Left ventricle myocardium inferior (tissue), 1 donor: ENCODE measurements at regions not wholly inside any gene's neighbourhood (a gene's known extent, or its start where the extent isn't known, plus 50 kb on each side); places are given as distances from the start of the nearest gene placed in this dataset.

Experiments used
- DNase-seq: peaks from one replicate; pipeline ENCODE4 v3.0.0-alpha.2; 2020
- H3K27ac ChIP-seq: fragments of 200-600 bp; replicated peaks from 2 replicates; pipeline ENCODE4 v1.8.0; 2021
- H3K27me3 ChIP-seq: fragments of 200-600 bp; 2 replicates; pipeline ENCODE4 v1.8.0; 2021; ENCODE audit warnings: low read depth
- H3K36me3 ChIP-seq: fragments of 200-600 bp; 2 replicates; pipeline ENCODE4 v1.8.0; 2021
- H3K4me1 ChIP-seq: fragments of 200-600 bp; 2 replicates; pipeline ENCODE4 v1.8.0; 2021
- H3K4me3 ChIP-seq: fragments of 200-600 bp; 2 replicates; pipeline ENCODE4 v1.8.0; 2021; ENCODE audit warnings: mild to moderate bottlenecking, moderate library complexity
- H3K9me3 ChIP-seq: fragments of 200-600 bp; replicated peaks from 2 replicates; pipeline ENCODE4 v1.8.0; 2021
- intact Hi-C: fragments of 100-400 bp; cut with micrococcal nuclease; formaldehyde crosslinking; loops from one replicate; pipeline ENCODE4 v1.11.0; 2022
- TF ChIP-seq, protein P1 (sequence below): fragments of 200-600 bp; IDR thresholded peaks from 2 replicates; pipeline ENCODE4 v1.8.0; 2021; ENCODE audit warnings: antibody characterized with exemption, mild to moderate bottlenecking, borderline replicate concordance
- donor health status: DM: no; HTN: yes; CAD: no; lungs with severe emphysema.

DNA sequence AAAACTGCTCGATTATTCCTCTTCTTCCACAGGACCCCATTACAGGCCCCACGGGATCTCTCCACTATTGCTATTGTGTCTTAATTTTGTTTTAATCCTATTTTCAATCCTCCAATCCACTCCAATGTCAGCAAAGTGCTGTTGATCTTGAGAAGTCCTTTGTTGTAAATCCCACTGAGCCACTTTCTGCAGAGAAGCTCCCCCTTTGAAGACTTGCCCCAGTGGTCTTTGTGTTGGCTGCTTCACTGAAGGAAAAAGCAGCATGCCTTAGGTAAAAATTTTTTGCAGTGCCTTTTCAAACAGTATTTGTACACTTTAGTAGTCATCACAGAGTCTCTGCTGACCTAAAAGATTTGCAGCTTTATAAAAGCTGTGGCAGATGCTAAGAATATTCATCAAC is 252.0 kb upstream of the SLC7A11 start:
- Histone ChIP-seq H3K36me3 (peaks cover 6% of the 10 kb centered on the region), H3K4me3 (no peak overlapping the region), H3K4me1 (peaks cover 3% of the 10 kb centered on the region), H3K9me3 (peaks cover 38% of the 10 kb centered on the region), H3K27me3 (no peaks in the 10 kb centered on the region), H3K27ac (no peak overlapping the region)
- DNase-seq: no peak
- intact Hi-C loops: no loop called here
- TF ChIP-seq, protein P1, sequence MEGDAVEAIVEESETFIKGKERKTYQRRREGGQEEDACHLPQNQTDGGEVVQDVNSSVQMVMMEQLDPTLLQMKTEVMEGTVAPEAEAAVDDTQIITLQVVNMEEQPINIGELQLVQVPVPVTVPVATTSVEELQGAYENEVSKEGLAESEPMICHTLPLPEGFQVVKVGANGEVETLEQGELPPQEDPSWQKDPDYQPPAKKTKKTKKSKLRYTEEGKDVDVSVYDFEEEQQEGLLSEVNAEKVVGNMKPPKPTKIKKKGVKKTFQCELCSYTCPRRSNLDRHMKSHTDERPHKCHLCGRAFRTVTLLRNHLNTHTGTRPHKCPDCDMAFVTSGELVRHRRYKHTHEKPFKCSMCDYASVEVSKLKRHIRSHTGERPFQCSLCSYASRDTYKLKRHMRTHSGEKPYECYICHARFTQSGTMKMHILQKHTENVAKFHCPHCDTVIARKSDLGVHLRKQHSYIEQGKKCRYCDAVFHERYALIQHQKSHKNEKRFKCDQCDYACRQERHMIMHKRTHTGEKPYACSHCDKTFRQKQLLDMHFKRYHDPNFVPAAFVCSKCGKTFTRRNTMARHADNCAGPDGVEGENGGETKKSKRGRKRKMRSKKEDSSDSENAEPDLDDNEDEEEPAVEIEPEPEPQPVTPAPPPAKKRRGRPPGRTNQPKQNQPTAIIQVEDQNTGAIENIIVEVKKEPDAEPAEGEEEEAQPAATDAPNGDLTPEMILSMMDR: no peak

DNA sequence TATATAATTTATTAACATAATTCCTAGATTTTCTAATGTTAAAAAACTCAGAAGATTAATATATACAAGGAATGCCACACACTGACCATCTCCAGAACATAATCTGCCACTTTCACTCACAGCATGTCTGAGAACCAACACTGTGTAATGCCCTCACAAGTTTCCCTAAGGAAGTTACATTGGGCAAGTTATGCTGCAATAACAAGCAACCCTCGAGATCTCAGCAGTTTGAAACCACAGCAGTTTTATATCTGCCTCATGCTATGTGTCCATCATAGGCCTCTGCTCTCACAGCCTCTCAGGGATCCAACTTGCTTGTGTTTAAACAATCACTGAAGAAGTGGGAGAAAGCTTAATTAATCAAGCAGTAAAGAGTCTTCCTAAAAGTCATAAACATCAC is 250.0 kb upstream of the SLC7A11 start:
- Histone ChIP-seq H3K36me3 (no peaks in the 10 kb centered on the region), H3K27ac (no peak overlapping the region), H3K9me3 (peaks cover 19% of the 10 kb centered on the region), H3K4me3 (no peak overlapping the region), H3K27me3 (no peaks in the 10 kb centered on the region), H3K4me1 (peaks cover 9% of the 10 kb centered on the region)
- intact Hi-C loops: no loop called here
- TF ChIP-seq, protein P1: no peak
- DNase-seq: no peak

DNA sequence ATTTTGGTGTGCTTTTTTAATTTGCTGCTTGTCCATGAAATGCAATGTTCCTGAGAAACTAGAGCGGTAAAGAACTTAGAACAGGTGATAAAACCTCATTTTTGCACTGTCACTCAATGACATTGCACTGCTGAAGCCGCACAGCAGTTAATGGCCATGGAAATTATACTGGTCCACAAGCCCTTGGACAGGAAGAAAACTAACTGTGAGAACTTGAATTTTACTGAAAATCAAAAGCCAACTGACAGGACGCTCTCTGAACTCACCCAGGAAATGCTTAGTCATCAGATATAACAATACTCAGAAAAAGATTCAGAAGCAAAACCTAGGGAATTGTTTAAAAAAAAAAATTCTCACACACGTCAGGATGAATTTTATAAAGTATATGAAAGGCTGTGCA is 246.4 kb upstream of the SLC7A11 start:
- H3K27me3 ChIP-seq: no peaks in the 10 kb centered on the region
- TF ChIP-seq, protein P1: no peak
- peaks cover 9% of the 10 kb centered on the region for H3K4me1 ChIP-seq
- H3K36me3 ChIP-seq: no peaks in the 10 kb centered on the region
- H3K4me3 ChIP-seq: no peak overlapping the region
- intact Hi-C loops: no loop called here
- H3K27ac ChIP-seq: no peak overlapping the region
- H3K9me3 ChIP-seq: peaks cover 14% of the 10 kb centered on the region
- DNase-seq: no peak

DNA sequence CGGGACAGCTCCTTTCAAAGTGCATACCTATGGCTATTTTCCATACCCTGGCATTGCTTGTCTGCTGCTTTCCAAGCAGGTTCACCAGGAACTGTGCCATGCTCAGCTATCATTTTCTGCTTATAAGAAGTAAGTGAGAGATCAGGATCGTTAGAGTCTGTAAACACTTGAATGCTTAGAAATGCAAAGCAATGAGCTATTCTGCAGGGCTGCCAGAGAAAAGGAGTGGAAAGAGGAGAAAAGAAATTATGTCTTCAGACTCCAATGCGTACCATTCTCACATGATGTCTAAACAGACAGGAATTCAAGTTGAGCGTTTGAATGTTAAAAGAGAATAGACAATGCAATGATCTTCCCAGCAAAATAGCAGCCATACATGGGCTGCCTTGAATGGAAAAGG is 245.5 kb upstream of the SLC7A11 start:
- intact Hi-C loops: no loop called here

DNA sequence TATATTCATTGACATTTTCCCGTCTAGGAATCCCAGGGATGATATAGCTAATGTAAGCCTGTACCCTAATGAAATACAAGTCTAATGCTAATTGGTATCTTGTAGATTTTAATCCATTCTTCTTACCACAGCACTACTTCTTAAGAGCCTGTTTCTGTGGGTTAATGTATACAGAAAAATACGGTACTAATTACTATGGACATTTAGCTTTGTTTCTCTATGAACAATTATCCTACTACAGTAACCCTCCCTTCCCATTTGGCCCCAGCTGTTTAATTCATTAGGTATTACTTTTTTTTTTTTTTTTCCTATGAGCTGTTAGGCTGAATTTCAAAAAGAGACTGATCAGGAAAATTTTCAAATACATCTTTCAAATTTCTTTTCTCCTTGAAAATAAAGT is 245.1 kb upstream of the SLC7A11 start:
- no peak for DNase-seq
- H3K4me3 ChIP-seq: no peak overlapping the region
- H3K27ac ChIP-seq: no peak overlapping the region
- TF ChIP-seq, protein P1: no peak
- H3K9me3 ChIP-seq: peaks cover 14% of the 10 kb centered on the region
- H3K4me1 ChIP-seq: peaks cover 6% of the 10 kb centered on the region
- intact Hi-C loops: no loop called here
- no peaks in the 10 kb centered on the region for H3K36me3 ChIP-seq
- H3K27me3 ChIP-seq: no peaks in the 10 kb centered on the region

More for the DNA sequence above, 245.5 kb upstream of the SLC7A11 start:
- Histone ChIP-seq H3K9me3 (peaks cover 14% of the 10 kb centered on the region), H3K36me3 (no peaks in the 10 kb centered on the region), H3K4me3 (no peak overlapping the region), H3K4me1 (peaks cover 6% of the 10 kb centered on the region), H3K27ac (no peak overlapping the region), H3K27me3 (no peaks in the 10 kb centered on the region)
- TF ChIP-seq, protein P1: no peak
- no peak for DNase-seq

DNA sequence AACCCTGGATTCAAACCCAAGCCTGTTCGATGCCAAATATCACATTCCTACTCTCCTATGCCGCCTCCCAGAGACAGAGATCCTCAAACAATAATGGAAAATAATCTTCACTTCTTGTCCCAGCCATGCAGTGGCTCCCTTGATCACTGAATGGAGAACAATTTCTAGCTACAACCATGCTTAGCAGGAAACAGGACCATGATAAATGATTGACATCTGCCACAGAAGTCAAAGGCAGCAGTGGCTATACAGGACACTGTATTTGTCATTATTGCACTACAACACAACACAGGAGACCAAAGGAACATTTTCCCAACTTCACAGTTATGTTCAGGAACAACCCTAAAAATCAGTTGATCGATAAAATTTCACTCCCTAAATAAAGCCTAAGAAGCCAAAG is 243.3 kb upstream of the SLC7A11 start:
- no peak overlapping the region for H3K27ac ChIP-seq
- TF ChIP-seq, protein P1: no peak
- intact Hi-C loops: no loop called here
- peaks cover 6% of the 10 kb centered on the region for H3K4me1 ChIP-seq
- H3K9me3 ChIP-seq: no peaks in the 10 kb centered on the region
- no peak for DNase-seq
- no peaks in the 10 kb centered on the region for H3K27me3 ChIP-seq
- H3K4me3 ChIP-seq: no peak overlapping the region
- no peaks in the 10 kb centered on the region for H3K36me3 ChIP-seq
